ENCODE measurements at regions not wholly inside any gene's neighbourhood (a gene's known extent, or its start where the extent isn't known, plus 50 kb on each side); places are given as distances from the start of the nearest gene placed in this dataset.

DNA sequence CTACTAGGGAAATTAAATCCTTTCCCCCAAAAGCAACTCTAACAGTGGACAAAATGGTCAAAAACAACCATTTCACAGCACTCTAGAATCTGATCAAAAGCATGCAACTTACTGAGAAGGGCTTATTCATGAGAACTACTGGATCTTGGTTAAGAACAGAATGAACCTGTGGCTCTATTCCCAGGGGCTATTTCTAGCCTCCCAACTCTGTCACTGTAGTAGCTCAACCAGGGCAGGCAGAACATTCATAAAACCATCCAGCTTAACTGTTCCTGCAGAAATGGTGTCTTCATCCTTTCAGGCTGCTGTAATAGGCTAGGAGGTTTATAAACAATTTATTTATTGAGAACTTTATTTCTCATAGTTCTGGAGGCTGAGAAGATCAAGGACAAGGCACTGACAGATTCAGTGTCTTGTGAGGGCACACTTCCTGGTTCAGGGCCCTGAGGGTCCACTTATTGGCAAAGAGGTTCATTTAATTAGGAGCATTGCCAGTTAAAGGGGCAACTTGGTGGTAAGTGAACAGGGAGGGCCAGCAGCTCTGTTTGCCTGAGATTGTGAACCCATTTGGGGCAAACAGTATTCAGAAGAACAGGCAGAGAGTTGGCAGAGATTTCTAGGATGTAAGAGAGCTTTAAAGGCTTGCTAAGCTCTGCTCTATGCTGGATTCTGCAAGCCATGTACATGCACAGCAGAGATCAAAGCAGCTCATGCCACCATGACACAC, 238.5 kb upstream of the FBXL7 start:
- Histone ChIP-seq H3K36me3 (ENCODE audit: control insufficient read depth, low read length) (no peaks in the 10 kb centered on the region), H3K9me2 (replicated peaks; ENCODE audit: control insufficient read depth, low read length) (no peaks in the 10 kb centered on the region), H4K20me1 (ENCODE audit: control insufficient read depth, insufficient read depth, low read depth, low read length) (no peaks in the 10 kb centered on the region), H3K79me2 (ENCODE audit: control insufficient read depth, low read length) (no peaks in the 10 kb centered on the region), H3K4me2 (ENCODE audit: low read length) (no peak overlapping the region), H3K27ac (ENCODE audit: low read depth, low read length) (no peak overlapping the region), H3K27me3 (ENCODE audit: control insufficient read depth, low read length) (no peaks in the 10 kb centered on the region), H3F3A (ENCODE audit: control insufficient read depth, insufficient read depth) (no peaks in the 10 kb centered on the region), H3K4me3 (ENCODE audit: low read length) (no peak overlapping the region), H3K4me1 (ENCODE audit: control insufficient read depth, low read length) (no peaks in the 10 kb centered on the region), H3K9me3 (ENCODE audit: control insufficient read depth, insufficient read depth, low read length) (no peaks in the 10 kb centered on the region)
- TF ChIP-seq CTCF (IDR thresholded peaks at IDR 0.05; ENCODE audit: low read depth, low read length, poor library complexity, severe bottlenecking) (no peak), EZH2phosphoT487 (IDR thresholded peaks at IDR 0.05; ENCODE audit: borderline replicate concordance, low read length) (no peak)

DNA sequence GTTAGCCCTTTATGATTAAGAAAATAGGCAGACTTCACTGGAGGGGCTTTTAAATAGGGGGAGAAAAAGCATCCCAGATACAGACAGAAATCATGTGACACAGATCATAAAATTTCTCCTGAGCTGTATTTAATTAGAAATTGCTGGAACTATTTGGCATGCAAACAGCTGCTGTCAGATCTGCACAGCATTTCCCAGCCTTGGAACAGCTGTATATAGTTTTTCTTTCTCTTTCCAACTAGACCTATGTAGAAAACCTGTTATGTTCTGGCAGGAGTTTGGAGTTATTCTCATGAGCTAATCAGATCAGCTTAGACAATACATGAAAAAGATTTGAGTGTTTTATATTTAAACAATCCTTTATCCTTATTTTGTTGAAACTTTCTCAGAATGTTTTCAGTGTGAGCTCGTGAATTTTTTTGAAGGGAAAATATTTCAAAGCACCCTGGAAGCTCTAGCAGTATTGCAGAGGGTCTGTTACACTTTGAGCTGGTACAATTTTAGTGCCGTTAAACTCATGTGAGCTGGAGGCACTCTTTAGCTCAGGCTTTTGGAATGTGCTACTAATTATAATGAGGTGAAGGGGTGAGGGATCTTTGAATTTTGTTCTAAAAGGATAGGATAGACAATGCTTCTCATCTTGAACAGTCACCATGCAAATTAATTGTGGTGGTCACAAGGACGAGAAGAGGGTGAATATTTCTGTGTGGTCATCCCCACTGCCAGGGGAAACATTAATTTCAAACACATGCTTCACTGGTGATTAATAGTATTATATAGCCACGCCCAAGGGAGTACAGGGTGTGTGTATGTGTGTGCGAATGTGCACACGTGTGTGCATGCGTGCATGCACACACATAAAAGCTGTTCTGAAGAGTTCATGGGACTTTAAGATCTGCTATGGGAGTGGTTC, 239.4 kb upstream of the FBXL7 start:
- no peak overlapping the region for H3K4me2 ChIP-seq (ENCODE audit: low read length)
- H3K9me2 ChIP-seq (replicated peaks; ENCODE audit: control insufficient read depth, low read length) = no peaks in the 10 kb centered on the region
- no peaks in the 10 kb centered on the region for H3K4me1 ChIP-seq (ENCODE audit: control insufficient read depth, low read length)

GRCh38 chr5:15256485-15256884, 243.5 kb upstream of the FBXL7 start:
- TF ChIP-seq EZH2phosphoT487 (IDR thresholded peaks at IDR 0.05; ENCODE audit: borderline replicate concordance, low read length) (no peak), CTCF (IDR thresholded peaks at IDR 0.05; ENCODE audit: low read depth, low read length, poor library complexity, severe bottlenecking) (no peak)
- no peaks in the 10 kb centered on the region for H3K36me3 ChIP-seq (ENCODE audit: control insufficient read depth, low read length)
- H3K4me3 ChIP-seq (ENCODE audit: low read length) = no peak overlapping the region
- no peaks in the 10 kb centered on the region for H3K27me3 ChIP-seq (ENCODE audit: control insufficient read depth, low read length)
- H3K4me1 ChIP-seq (ENCODE audit: control insufficient read depth, low read length) = no peaks in the 10 kb centered on the region
- H3F3A ChIP-seq (ENCODE audit: control insufficient read depth, insufficient read depth) = no peaks in the 10 kb centered on the region
- H3K9me2 ChIP-seq (replicated peaks; ENCODE audit: control insufficient read depth, low read length) = no peaks in the 10 kb centered on the region
- no peaks in the 10 kb centered on the region for H4K20me1 ChIP-seq (ENCODE audit: control insufficient read depth, insufficient read depth, low read depth, low read length)
- H3K79me2 ChIP-seq (ENCODE audit: control insufficient read depth, low read length) = no peaks in the 10 kb centered on the region
- H3K27ac ChIP-seq (ENCODE audit: low read depth, low read length) = no peak overlapping the region
- no peak overlapping the region for H3K4me2 ChIP-seq (ENCODE audit: low read length)
- no peaks in the 10 kb centered on the region for H3K9me3 ChIP-seq (ENCODE audit: control insufficient read depth, insufficient read depth, low read length)

More for the DNA sequence above, 239.4 kb upstream of the FBXL7 start:
- TF ChIP-seq CTCF (IDR thresholded peaks at IDR 0.05; ENCODE audit: low read depth, low read length, poor library complexity, severe bottlenecking) = no peak
- TF ChIP-seq EZH2phosphoT487 (IDR thresholded peaks at IDR 0.05; ENCODE audit: borderline replicate concordance, low read length) = no peak
- H3K36me3 ChIP-seq (ENCODE audit: control insufficient read depth, low read length) = no peaks in the 10 kb centered on the region
- H3F3A ChIP-seq (ENCODE audit: control insufficient read depth, insufficient read depth) = no peaks in the 10 kb centered on the region
- no peak overlapping the region for H3K27ac ChIP-seq (ENCODE audit: low read depth, low read length)
- no peaks in the 10 kb centered on the region for H3K79me2 ChIP-seq (ENCODE audit: control insufficient read depth, low read length)
- no peaks in the 10 kb centered on the region for H3K9me3 ChIP-seq (ENCODE audit: control insufficient read depth, insufficient read depth, low read length)
- H4K20me1 ChIP-seq (ENCODE audit: control insufficient read depth, insufficient read depth, low read depth, low read length) = no peaks in the 10 kb centered on the region
- H3K27me3 ChIP-seq (ENCODE audit: control insufficient read depth, low read length) = no peaks in the 10 kb centered on the region
- H3K4me3 ChIP-seq (ENCODE audit: low read length) = no peak overlapping the region

All from DOHH2 (cell line).